ENCODE measurements at regions not wholly inside any gene's neighbourhood (a gene's known extent, or its start where the extent isn't known, plus 50 kb on each side); places are given as distances from the start of the nearest gene placed in this dataset.

- no peak for TF ChIP-seq CTCF (conservative IDR thresholded peaks at IDR 0.05; ENCODE audit: low read length)
- no peak for TF ChIP-seq EZH2phosphoT487 (IDR thresholded peaks at IDR 0.05; ENCODE audit: borderline replicate concordance, low read depth, low read length)
These were observed 254.2 kb upstream of the NR4A3 start for GRCh38 chr9:99567436-99567835.
